WTC11 (cell line): ENCODE measurements at regions not wholly inside any gene's neighbourhood (a gene's known extent, or its start where the extent isn't known, plus 50 kb on each side); places are given as distances from the start of the nearest gene placed in this dataset.

Source experiments
- ATAC-seq: fragments of 200-7000 bp; cut with Tn5 transposase; 2 replicates; pipeline ENCODE4 v1.10.0; 2021; ENCODE audit warnings: mild to moderate bottlenecking, moderate library complexity
- CTCF ChIA-PET: fragments of 300-600 bp; sonication (Branson Sonifier 250); formaldehyde crosslinking; loops from one replicate; lab custom pipeline; 2021; ENCODE audit warnings: antibody characterized with exemption; lab: Charles Lee
- POLR2A ChIA-PET: fragments of 350-600 bp; sonication (Branson Sonifier 250); formaldehyde crosslinking; loops from one replicate; lab custom pipeline; 2021; ENCODE audit warnings: antibody characterized with exemption; lab: Charles Lee
- DNase-seq: peaks from one replicate; pipeline ENCODE4 v3.0.0; 2021; ENCODE audit warnings: low spot score
- H3K27ac Mint-ChIP-seq: 2 replicates; pipeline ENCODE4 v1.8.0; 2021; ENCODE audit warnings: mixed read lengths
- H3K27me3 Mint-ChIP-seq: 2 replicates; pipeline ENCODE4 v1.8.0; 2021; ENCODE audit warnings: low read depth, mild to moderate bottlenecking, moderate library complexity, mixed read lengths
- H3K36me3 Mint-ChIP-seq: 2 replicates; pipeline ENCODE4 v1.8.0; 2021; ENCODE audit warnings: mixed read lengths
- H3K4me1 Mint-ChIP-seq: 2 replicates; pipeline ENCODE4 v1.8.0; 2022; ENCODE audit warnings: mixed read lengths
- H3K4me3 Mint-ChIP-seq: 2 replicates; pipeline ENCODE4 v1.8.0; 2021; ENCODE audit warnings: mild to moderate bottlenecking, moderate library complexity, mixed read lengths
- H3K9me3 Mint-ChIP-seq: 2 replicates; pipeline ENCODE4 v1.8.0; 2021; ENCODE audit warnings: mixed read lengths
- ETV6 ChIP-seq: sonication (generic); formaldehyde crosslinking; IDR thresholded peaks from 2 replicates; pipeline ENCODE4 v1.8.1; 2022; ENCODE audit warnings: mild to moderate bottlenecking, missing genetic modification reagents
- FOXK1 ChIP-seq: sonication (generic); formaldehyde crosslinking; IDR thresholded peaks from 2 replicates; pipeline ENCODE4 v1.8.0; 2022; ENCODE audit warnings: mild to moderate bottlenecking, moderate library complexity, missing genetic modification reagents
- GABPB1 ChIP-seq: sonication (generic); formaldehyde crosslinking; IDR thresholded peaks from 2 replicates; pipeline ENCODE4 v1.8.1; 2023; ENCODE audit warnings: mild to moderate bottlenecking, missing genetic modification reagents
- HMGA2 ChIP-seq: fragments of 250-450 bp; sonication (Bioruptor Pico); IDR thresholded peaks from 2 replicates; pipeline ENCODE4 v1.4.0; 2021; ENCODE audit warnings: mild to moderate bottlenecking, moderate library complexity
- NFATC4 ChIP-seq: fragments of 250-450 bp; sonication (Bioruptor Pico); IDR thresholded peaks from 2 replicates; pipeline ENCODE4 v1.9.0; 2021; ENCODE audit warnings: mild to moderate bottlenecking
- NFE2L1 ChIP-seq: sonication (generic); formaldehyde crosslinking; IDR thresholded peaks from 2 replicates; pipeline ENCODE4 v1.8.1; 2023; ENCODE audit warnings: missing genetic modification reagents
- OVOL2 ChIP-seq: fragments of 250-450 bp; sonication (Bioruptor Pico); IDR thresholded peaks from 2 replicates; pipeline ENCODE4 v1.9.0; 2021; ENCODE audit warnings: mild to moderate bottlenecking, borderline replicate concordance
- SMAD3 ChIP-seq: sonication (generic); formaldehyde crosslinking; IDR thresholded peaks from 2 replicates; pipeline ENCODE4 v1.8.0; 2022; ENCODE audit warnings: missing genetic modification reagents, mild to moderate bottlenecking, borderline replicate concordance
- SMAD4 ChIP-seq: sonication (generic); formaldehyde crosslinking; IDR thresholded peaks from 2 replicates; pipeline ENCODE4 v1.8.0; 2022; ENCODE audit warnings: mild to moderate bottlenecking, missing genetic modification reagents
- SOX15 ChIP-seq: fragments of 250-450 bp; sonication (Bioruptor Pico); IDR thresholded peaks from 2 replicates; pipeline ENCODE4 v1.9.0; 2021; ENCODE audit warnings: mild to moderate bottlenecking
- TEAD1 ChIP-seq: sonication (generic); formaldehyde crosslinking; IDR thresholded peaks from 2 replicates; pipeline ENCODE4 v1.8.0; 2022; ENCODE audit warnings: mild to moderate bottlenecking, missing genetic modification reagents
- ZBTB21 ChIP-seq: sonication (generic); formaldehyde crosslinking; IDR thresholded peaks from 2 replicates; pipeline ENCODE4 v1.8.1; 2023; ENCODE audit warnings: mild to moderate bottlenecking, missing genetic modification reagents, borderline replicate concordance
- TF ChIP-seq, protein P1 (sequence below): sonication (generic); formaldehyde crosslinking; IDR thresholded peaks from 2 replicates; pipeline ENCODE4 v1.8.0; 2023; ENCODE audit warnings: mild to moderate bottlenecking, missing genetic modification reagents
- TF ChIP-seq, protein P2 (sequence below): sonication (generic); formaldehyde crosslinking; IDR thresholded peaks from 2 replicates; pipeline ENCODE4 v1.8.0; 2022; ENCODE audit warnings: missing genetic modification reagents
- TF ChIP-seq, protein P3 (sequence below): sonication (generic); formaldehyde crosslinking; IDR thresholded peaks from 2 replicates; pipeline ENCODE4 v1.8.1; 2022; ENCODE audit warnings: missing genetic modification reagents, borderline replicate concordance
- TF ChIP-seq, protein P4 (sequence below): sonication (generic); formaldehyde crosslinking; IDR thresholded peaks from 2 replicates; pipeline ENCODE4 v1.8.0; 2022; ENCODE audit warnings: mild to moderate bottlenecking, missing genetic modification reagents
- TF ChIP-seq, protein P5 (sequence below): sonication (generic); formaldehyde crosslinking; IDR thresholded peaks from 2 replicates; pipeline ENCODE4 v1.8.1; 2022; ENCODE audit warnings: mild to moderate bottlenecking, missing genetic modification reagents, moderate library complexity, borderline replicate concordance
- TF ChIP-seq, protein P6 (sequence below): sonication (generic); formaldehyde crosslinking; IDR thresholded peaks from 2 replicates; pipeline ENCODE4 v1.8.1; 2023; ENCODE audit warnings: mild to moderate bottlenecking, missing genetic modification reagents, moderate library complexity

DNA sequence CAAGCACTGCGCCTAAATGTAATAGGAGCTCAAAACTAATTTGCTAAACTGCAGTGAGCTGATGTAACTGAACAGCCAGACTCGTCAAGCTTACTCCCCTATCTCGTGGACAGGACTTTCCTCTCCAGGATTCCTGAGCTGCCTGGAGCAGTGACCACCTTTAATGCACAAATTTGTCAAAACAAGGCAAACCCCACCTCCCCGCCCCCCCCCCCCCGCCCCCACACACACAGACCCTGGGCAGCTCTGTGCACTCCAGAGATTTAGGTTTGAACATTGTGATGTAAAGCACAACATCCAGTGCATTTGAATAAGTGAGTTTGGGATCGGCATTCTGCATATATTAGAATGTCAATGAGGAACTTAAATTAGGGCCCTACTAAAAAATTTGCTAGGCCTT is 77.7 kb upstream of the DHX15 start:
- CTCF ChIA-PET, result interaction anchor here (0.6 to 1.6 kb wide), 6 partner anchors 26 to 916 kb away, joined by 3 to 6 read pairs (median 4); partner anchors contain the start of gene DHX15
- DNase-seq, result no peak

DNA sequence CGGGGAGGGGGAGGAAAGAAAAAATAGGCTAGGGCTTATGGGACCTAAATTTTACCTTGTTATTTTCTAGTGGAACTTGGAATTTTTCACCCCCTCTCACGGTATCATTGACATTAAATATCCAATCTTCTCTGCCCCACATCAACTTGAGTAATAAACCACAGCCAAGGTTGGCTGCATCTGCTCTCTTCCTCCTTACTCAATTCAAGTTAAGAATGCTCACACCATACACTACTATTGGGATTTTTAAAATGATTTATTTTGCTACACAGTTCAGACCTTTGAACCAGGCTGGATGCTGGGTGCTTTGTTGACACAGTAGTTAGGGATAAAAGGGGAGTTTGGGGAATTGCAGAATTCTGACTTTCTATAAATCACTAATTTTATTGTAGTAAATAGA is 78.2 kb upstream of the DHX15 start:
- POLR2A ChIA-PET, result interaction anchor here (1.1 kb wide), 1 partner anchor 78 kb away, joined by 7 read pairs; the partner anchor contains the start of gene DHX15
- H3K4me1 Mint-ChIP-seq, result peaks cover 64% of the 10 kb centered on the region
- CTCF ChIA-PET, result interaction anchor here (1.0 to 1.6 kb wide), 5 partner anchors 25 to 190 kb away, joined by 3 to 6 read pairs (median 4); partner anchors contain the start of gene DHX15

More for the DNA sequence above, 77.7 kb upstream of the DHX15 start:
- peaks cover 5% of the 10 kb centered on the region; the same call in 1 of the 2 replicates for H3K36me3 Mint-ChIP-seq
- peak; percentile 50 for ATAC-seq
- peaks cover 8% of the 10 kb centered on the region; the same call in 1 of the 2 replicates for H3K9me3 Mint-ChIP-seq
- TF ChIP-seq, protein P1, sequence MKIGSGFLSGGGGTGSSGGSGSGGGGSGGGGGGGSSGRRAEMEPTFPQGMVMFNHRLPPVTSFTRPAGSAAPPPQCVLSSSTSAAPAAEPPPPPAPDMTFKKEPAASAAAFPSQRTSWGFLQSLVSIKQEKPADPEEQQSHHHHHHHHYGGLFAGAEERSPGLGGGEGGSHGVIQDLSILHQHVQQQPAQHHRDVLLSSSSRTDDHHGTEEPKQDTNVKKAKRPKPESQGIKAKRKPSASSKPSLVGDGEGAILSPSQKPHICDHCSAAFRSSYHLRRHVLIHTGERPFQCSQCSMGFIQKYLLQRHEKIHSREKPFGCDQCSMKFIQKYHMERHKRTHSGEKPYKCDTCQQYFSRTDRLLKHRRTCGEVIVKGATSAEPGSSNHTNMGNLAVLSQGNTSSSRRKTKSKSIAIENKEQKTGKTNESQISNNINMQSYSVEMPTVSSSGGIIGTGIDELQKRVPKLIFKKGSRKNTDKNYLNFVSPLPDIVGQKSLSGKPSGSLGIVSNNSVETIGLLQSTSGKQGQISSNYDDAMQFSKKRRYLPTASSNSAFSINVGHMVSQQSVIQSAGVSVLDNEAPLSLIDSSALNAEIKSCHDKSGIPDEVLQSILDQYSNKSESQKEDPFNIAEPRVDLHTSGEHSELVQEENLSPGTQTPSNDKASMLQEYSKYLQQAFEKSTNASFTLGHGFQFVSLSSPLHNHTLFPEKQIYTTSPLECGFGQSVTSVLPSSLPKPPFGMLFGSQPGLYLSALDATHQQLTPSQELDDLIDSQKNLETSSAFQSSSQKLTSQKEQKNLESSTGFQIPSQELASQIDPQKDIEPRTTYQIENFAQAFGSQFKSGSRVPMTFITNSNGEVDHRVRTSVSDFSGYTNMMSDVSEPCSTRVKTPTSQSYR (CRISPR knock-in tag), result no peak
- TF ChIP-seq, protein P2, sequence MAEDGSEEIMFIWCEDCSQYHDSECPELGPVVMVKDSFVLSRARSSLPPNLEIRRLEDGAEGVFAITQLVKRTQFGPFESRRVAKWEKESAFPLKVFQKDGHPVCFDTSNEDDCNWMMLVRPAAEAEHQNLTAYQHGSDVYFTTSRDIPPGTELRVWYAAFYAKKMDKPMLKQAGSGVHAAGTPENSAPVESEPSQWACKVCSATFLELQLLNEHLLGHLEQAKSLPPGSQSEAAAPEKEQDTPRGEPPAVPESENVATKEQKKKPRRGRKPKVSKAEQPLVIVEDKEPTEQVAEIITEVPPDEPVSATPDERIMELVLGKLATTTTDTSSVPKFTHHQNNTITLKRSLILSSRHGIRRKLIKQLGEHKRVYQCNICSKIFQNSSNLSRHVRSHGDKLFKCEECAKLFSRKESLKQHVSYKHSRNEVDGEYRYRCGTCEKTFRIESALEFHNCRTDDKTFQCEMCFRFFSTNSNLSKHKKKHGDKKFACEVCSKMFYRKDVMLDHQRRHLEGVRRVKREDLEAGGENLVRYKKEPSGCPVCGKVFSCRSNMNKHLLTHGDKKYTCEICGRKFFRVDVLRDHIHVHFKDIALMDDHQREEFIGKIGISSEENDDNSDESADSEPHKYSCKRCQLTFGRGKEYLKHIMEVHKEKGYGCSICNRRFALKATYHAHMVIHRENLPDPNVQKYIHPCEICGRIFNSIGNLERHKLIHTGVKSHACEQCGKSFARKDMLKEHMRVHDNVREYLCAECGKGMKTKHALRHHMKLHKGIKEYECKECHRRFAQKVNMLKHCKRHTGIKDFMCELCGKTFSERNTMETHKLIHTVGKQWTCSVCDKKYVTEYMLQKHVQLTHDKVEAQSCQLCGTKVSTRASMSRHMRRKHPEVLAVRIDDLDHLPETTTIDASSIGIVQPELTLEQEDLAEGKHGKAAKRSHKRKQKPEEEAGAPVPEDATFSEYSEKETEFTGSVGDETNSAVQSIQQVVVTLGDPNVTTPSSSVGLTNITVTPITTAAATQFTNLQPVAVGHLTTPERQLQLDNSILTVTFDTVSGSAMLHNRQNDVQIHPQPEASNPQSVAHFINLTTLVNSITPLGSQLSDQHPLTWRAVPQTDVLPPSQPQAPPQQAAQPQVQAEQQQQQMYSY (CRISPR knock-in tag), result peak; percentile 59
- no peak for TF ChIP-seq NFE2L1 (CRISPR knock-in tag)
- no peak for TF ChIP-seq GABPB1 (CRISPR knock-in tag)
- no peak for TF ChIP-seq ETV6 (CRISPR knock-in tag)
- peak; percentile 38; the same call in 1 of the 2 replicates for TF ChIP-seq TEAD1 (CRISPR knock-in tag)
- TF ChIP-seq FOXK1 (CRISPR knock-in tag), result peak; percentile 35; the same call in 1 of the 2 replicates
- peaks cover 64% of the 10 kb centered on the region for H3K4me1 Mint-ChIP-seq
- no peaks in the 10 kb centered on the region for H3K27me3 Mint-ChIP-seq
- POLR2A ChIA-PET, result interaction anchor here (1.1 kb wide), 1 partner anchor 78 kb away, joined by 7 read pairs; the partner anchor contains the start of gene DHX15
- H3K4me3 Mint-ChIP-seq, result peak overlapping the region; percentile 20
- H3K27ac Mint-ChIP-seq, result peak overlapping the region; percentile 93

DNA sequence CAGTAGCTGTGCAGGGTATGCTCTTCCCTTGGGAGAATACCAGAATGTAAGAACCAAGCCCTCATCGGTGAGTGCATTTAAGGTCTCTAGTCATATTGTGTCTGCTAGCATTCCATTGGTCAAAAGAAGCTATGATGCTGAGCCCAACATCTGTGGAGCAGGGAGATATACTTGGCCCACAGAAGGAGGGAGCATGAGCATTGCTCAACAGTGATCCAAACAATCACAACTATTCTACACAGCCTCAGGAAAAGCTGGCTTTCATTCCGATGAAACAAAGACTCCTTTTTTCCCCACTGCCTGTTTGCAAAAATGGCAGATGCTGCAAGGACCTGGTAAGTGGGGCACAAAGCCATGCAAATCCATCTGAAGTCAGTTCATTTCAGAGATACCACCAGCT is 80.6 kb upstream of the DHX15 start:
- TF ChIP-seq SOX15, result no peak
- no peak for TF ChIP-seq TEAD1 (CRISPR knock-in tag)
- no peaks in the 10 kb centered on the region for H3K27me3 Mint-ChIP-seq
- H3K36me3 Mint-ChIP-seq, result peaks cover 5% of the 10 kb centered on the region; the same call in 1 of the 2 replicates
- ChIA-PET POLR2A (no interaction called here), CTCF (interaction anchor here (1.2 to 2.4 kb wide), 3 partner anchors 10 to 189 kb away, joined by 3 to 9 read pairs (median 4); no protein-coding TSS in a partner anchor)
- peaks cover 5% of the 10 kb centered on the region; the same call in 1 of the 2 replicates for H3K9me3 Mint-ChIP-seq
- no peak overlapping the region for H3K4me3 Mint-ChIP-seq
- no peak for ATAC-seq
- peaks cover 42% of the 10 kb centered on the region for H3K4me1 Mint-ChIP-seq
- H3K27ac Mint-ChIP-seq, result no peak overlapping the region
- no peak for DNase-seq

More for the DNA sequence above, 78.2 kb upstream of the DHX15 start:
- peaks cover 8% of the 10 kb centered on the region; the same call in 1 of the 2 replicates for H3K9me3 Mint-ChIP-seq
- H3K4me3 Mint-ChIP-seq, result peak overlapping the region; percentile 20
- H3K36me3 Mint-ChIP-seq, result peaks cover 5% of the 10 kb centered on the region; the same call in 1 of the 2 replicates
- no peak for TF ChIP-seq GABPB1 (CRISPR knock-in tag)
- peak overlapping the region; percentile 76 for H3K27ac Mint-ChIP-seq
- H3K27me3 Mint-ChIP-seq, result no peaks in the 10 kb centered on the region
- no peak for DNase-seq
- ATAC-seq, result no peak

DNA sequence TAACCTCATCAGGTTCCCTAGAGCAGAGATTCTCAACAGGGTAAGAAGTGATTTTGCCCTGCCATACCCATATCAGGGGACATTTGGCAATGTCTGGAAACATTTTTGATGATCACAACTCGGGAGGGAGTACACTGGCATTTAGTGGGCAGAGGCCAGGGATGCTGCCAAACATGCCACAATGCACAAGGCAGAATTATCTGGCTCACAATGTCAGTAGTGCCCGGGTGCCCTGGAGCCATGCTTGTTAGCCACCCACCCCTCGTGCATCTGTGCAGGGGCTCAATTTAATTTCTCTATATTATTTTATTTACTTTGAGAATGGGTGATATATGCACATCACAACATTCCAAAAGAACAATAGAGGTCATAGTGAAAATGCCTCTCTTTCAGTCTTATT is 82.0 kb upstream of the DHX15 start:
- CTCF ChIA-PET, result no interaction called here
- TF ChIP-seq, protein P3, sequence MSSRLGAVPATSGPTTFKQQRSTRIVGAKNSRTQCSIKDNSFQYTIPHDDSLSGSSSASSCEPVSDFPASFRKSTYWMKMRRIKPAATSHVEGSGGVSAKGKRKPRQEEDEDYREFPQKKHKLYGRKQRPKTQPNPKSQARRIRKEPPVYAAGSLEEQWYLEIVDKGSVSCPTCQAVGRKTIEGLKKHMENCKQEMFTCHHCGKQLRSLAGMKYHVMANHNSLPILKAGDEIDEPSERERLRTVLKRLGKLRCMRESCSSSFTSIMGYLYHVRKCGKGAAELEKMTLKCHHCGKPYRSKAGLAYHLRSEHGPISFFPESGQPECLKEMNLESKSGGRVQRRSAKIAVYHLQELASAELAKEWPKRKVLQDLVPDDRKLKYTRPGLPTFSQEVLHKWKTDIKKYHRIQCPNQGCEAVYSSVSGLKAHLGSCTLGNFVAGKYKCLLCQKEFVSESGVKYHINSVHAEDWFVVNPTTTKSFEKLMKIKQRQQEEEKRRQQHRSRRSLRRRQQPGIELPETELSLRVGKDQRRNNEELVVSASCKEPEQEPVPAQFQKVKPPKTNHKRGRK (CRISPR knock-in tag), result no peak
- TF ChIP-seq SMAD3 (CRISPR knock-in tag) (no peak), ZBTB21 (CRISPR knock-in tag) (no peak), OVOL2 (CRISPR knock-in tag) (no peak), NFATC4 (CRISPR knock-in tag) (no peak), SMAD4 (CRISPR knock-in tag) (no peak), HMGA2 (CRISPR knock-in tag) (no peak)
- TF ChIP-seq, protein P4, sequence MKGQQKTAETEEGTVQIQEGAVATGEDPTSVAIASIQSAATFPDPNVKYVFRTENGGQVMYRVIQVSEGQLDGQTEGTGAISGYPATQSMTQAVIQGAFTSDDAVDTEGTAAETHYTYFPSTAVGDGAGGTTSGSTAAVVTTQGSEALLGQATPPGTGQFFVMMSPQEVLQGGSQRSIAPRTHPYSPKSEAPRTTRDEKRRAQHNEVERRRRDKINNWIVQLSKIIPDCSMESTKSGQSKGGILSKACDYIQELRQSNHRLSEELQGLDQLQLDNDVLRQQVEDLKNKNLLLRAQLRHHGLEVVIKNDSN (CRISPR knock-in tag), result no peak
- TF ChIP-seq, protein P5, sequence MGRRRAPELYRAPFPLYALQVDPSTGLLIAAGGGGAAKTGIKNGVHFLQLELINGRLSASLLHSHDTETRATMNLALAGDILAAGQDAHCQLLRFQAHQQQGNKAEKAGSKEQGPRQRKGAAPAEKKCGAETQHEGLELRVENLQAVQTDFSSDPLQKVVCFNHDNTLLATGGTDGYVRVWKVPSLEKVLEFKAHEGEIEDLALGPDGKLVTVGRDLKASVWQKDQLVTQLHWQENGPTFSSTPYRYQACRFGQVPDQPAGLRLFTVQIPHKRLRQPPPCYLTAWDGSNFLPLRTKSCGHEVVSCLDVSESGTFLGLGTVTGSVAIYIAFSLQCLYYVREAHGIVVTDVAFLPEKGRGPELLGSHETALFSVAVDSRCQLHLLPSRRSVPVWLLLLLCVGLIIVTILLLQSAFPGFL (CRISPR knock-in tag), result no peak
- TF ChIP-seq, protein P6, sequence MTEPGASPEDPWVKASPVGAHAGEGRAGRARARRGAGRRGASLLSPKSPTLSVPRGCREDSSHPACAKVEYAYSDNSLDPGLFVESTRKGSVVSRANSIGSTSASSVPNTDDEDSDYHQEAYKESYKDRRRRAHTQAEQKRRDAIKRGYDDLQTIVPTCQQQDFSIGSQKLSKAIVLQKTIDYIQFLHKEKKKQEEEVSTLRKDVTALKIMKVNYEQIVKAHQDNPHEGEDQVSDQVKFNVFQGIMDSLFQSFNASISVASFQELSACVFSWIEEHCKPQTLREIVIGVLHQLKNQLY (CRISPR knock-in tag), result no peak

More for the DNA sequence above, 82.0 kb upstream of the DHX15 start:
- no peak for DNase-seq
- Mint-ChIP-seq H3K27ac (no peak overlapping the region), H3K4me1 (peaks cover 30% of the 10 kb centered on the region), H3K4me3 (no peak overlapping the region), H3K36me3 (peaks cover 5% of the 10 kb centered on the region; the same call in 1 of the 2 replicates), H3K27me3 (no peaks in the 10 kb centered on the region), H3K9me3 (no peaks in the 10 kb centered on the region)
- POLR2A ChIA-PET, result no interaction called here
- ATAC-seq, result no peak
